ENCODE measurements at regions not wholly inside any gene's neighbourhood (a gene's known extent, or its start where the extent isn't known, plus 50 kb on each side); places are given as distances from the start of the nearest gene placed in this dataset.
A peak's percentile ranks its signal among the peaks of the same experiment; 100 is the strongest.

DNA sequence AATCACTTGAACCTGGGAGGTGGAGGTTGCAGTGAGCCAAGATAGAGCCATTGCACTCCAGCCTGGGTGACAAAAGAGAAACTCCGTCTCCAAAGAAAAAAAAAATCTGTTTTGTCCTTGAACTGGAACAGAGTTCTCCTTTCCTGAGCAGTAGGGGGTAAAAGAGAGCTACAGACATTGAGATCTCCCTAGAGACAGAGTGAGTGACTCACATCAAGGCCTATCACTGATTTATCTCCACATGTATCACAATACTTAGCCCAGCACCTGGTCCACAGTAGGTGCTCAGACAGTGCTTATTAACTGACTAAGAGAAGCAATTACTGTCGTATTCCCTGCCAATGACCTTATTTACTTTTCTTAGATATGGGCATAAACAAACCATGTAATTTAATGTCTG is 354.1 kb upstream of the C1orf87 start:
- H3K9me3 Mint-ChIP-seq (ENCODE audit: unreplicated experiment) = no peaks in the 10 kb centered on the region
- DNase-seq = no peak
- no peaks in the 10 kb centered on the region for H3K4me1 Mint-ChIP-seq (ENCODE audit: low read depth, unreplicated experiment)
- no peak overlapping the region for H3K4me3 Mint-ChIP-seq (ENCODE audit: unreplicated experiment)
- no peaks in the 10 kb centered on the region for H3K27me3 Mint-ChIP-seq (ENCODE audit: unreplicated experiment)
- H3K36me3 Mint-ChIP-seq (ENCODE audit: unreplicated experiment) = no peaks in the 10 kb centered on the region
- no peak overlapping the region for H3K27ac Mint-ChIP-seq (ENCODE audit: unreplicated experiment)
- no peak for TF ChIP-seq CTCF (IDR thresholded peaks at IDR 0.05; ENCODE audit: partially characterized antibody, unreplicated experiment)

DNA sequence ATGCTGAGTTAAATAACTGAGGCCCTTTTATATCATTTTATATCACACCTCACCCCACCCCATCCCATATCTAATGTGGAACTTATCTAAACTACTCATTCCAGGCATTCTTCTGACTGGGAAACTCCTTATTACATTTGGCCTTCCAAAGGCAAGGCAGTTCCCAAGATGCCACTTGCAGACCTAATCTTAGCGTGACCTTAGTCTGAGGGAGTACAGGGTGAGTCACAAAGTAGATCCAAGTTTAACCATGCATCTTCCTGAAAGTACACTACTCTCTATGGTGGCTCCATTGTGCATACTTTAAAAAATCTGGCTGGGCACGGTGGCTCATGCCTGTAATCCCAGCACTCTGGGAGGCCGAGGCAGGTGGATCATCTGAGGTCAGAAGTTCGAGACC is 353.6 kb upstream of the C1orf87 start:
- Mint-ChIP-seq H3K27ac (ENCODE audit: unreplicated experiment) (no peak overlapping the region), H3K27me3 (ENCODE audit: unreplicated experiment) (no peaks in the 10 kb centered on the region), H3K4me3 (ENCODE audit: unreplicated experiment) (no peak overlapping the region), H3K9me3 (ENCODE audit: unreplicated experiment) (no peaks in the 10 kb centered on the region), H3K36me3 (ENCODE audit: unreplicated experiment) (no peaks in the 10 kb centered on the region), H3K4me1 (ENCODE audit: low read depth, unreplicated experiment) (no peaks in the 10 kb centered on the region)
- DNase-seq = no peak
- TF ChIP-seq CTCF (IDR thresholded peaks at IDR 0.05; ENCODE audit: partially characterized antibody, unreplicated experiment) = no peak

DNA sequence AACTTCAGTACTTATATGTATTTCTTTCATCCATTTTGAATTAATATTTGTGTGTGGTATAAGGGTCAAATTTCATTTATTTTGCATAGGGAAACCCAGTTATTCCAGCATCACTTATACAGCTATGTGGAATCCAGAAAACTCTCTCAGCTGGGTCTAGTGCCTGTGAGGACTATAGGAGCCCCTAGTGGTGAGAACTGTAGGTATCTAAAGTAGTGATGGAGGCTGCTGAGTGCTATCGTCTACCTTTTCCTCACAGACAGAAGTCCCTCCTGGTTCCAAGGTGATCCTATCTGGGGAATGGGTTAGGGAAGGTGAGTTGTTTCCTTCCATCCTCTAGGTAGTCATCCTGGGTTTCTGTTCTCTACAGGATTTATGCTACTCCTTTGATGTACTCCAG is 352.0 kb upstream of the C1orf87 start:
- no peaks in the 10 kb centered on the region for H3K4me1 Mint-ChIP-seq (ENCODE audit: low read depth, unreplicated experiment)
- no peak overlapping the region for H3K27ac Mint-ChIP-seq (ENCODE audit: unreplicated experiment)
- H3K9me3 Mint-ChIP-seq (ENCODE audit: unreplicated experiment) = no peaks in the 10 kb centered on the region
- DNase-seq = no peak
- peak; percentile 36 for TF ChIP-seq CTCF (IDR thresholded peaks at IDR 0.05; ENCODE audit: partially characterized antibody, unreplicated experiment)
- H3K4me3 Mint-ChIP-seq (ENCODE audit: unreplicated experiment) = no peak overlapping the region
- no peaks in the 10 kb centered on the region for H3K27me3 Mint-ChIP-seq (ENCODE audit: unreplicated experiment)
- H3K36me3 Mint-ChIP-seq (ENCODE audit: unreplicated experiment) = no peaks in the 10 kb centered on the region

- Mint-ChIP-seq H3K4me1 (ENCODE audit: low read depth, unreplicated experiment) (no peaks in the 10 kb centered on the region), H3K27me3 (ENCODE audit: unreplicated experiment) (no peaks in the 10 kb centered on the region), H3K9me3 (ENCODE audit: unreplicated experiment) (no peaks in the 10 kb centered on the region), H3K4me3 (ENCODE audit: unreplicated experiment) (no peak overlapping the region), H3K36me3 (ENCODE audit: unreplicated experiment) (no peaks in the 10 kb centered on the region), H3K27ac (ENCODE audit: unreplicated experiment) (no peak overlapping the region)
- no peak for DNase-seq
- no peak for TF ChIP-seq CTCF (IDR thresholded peaks at IDR 0.05; ENCODE audit: partially characterized antibody, unreplicated experiment)
Observed at GRCh38 chr1:60423146-60423780, 349.7 kb upstream of the C1orf87 start.

- Mint-ChIP-seq H3K27ac (ENCODE audit: unreplicated experiment) (no peak overlapping the region), H3K4me3 (ENCODE audit: unreplicated experiment) (no peak overlapping the region), H3K27me3 (ENCODE audit: unreplicated experiment) (no peaks in the 10 kb centered on the region), H3K9me3 (ENCODE audit: unreplicated experiment) (no peaks in the 10 kb centered on the region), H3K4me1 (ENCODE audit: low read depth, unreplicated experiment) (no peaks in the 10 kb centered on the region), H3K36me3 (ENCODE audit: unreplicated experiment) (no peaks in the 10 kb centered on the region)
- TF ChIP-seq CTCF (IDR thresholded peaks at IDR 0.05; ENCODE audit: partially characterized antibody, unreplicated experiment) = no peak
- no peak for DNase-seq
Observed at GRCh38 chr1:60421965-60422364, 348.4 kb upstream of the C1orf87 start.

Measured in glutamatergic neuron (in vitro differentiated cells).